Cardiac fibroblast (primary cell): ENCODE measurements at regions not wholly inside any gene's neighbourhood (a gene's known extent, or its start where the extent isn't known, plus 50 kb on each side); places are given as distances from the start of the nearest gene placed in this dataset.

Experiments
- DNase-seq, 2 donors: peaks; one replicate each; pipeline versions ENCODE4 v3.0.0 to v3.0.0-alpha.2; 2010; ENCODE audit warnings: low read depth in 2 of 2
- H3K4me3 ChIP-seq, 2 donors: replicated peaks in 1 of 2; 1 replicate in 1 of 2; 2 replicates in 1 of 2; pipeline ENCODE4 v1.5.1; 2011; ENCODE audit warnings: low read depth in 2 of 2, low read length in 2 of 2, mild to moderate bottlenecking in 2 of 2, moderate library complexity in 1 of 2
- TF ChIP-seq, protein P1 (sequence below): IDR thresholded peaks from one replicate; pipeline ENCODE4 v1.5.1; 2011; ENCODE audit warnings: low read depth, mild to moderate bottlenecking, low read length, inconsistent platforms

DNA sequence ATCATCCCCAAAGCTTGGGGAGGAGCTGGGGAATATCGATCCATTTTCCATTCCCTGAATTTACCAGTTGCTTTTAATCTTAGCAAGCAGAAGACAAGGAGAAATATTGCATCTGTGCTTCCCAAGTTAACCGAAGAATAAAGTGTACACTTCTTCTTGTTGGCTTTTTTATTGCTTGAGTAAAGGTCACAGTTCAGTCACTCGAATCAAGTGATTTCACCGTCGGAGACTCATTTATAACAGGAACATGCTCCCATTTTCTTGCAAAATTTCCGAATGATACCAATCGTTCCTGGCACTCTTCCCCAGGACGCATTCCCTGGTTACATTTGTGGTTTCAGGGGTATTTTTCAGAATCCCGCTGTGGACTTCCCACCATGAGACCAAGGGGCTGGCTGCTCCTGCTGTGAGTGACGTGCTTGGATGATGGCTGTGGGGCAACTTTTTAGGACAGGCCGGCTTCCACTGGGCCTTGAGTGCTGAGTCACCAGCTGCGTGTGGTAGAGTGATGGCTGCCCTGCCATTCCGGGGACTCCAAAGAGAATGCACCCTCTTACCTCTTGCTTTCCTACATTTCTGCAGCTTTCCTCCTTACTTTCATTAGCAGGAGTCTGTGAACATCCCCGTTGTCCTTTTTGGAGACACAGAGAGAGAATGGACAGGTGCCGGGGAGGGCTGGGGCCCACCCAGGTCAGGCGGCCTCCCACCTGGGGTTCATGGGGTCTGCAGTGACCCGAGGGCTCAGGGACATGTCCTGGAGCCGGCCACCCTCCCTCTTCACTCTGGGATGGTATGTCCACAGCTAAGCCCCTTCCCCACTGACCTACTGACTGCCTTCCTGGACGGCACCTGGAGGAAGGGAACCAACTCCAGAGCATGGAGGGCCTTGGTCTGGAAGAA, 60.7 kb upstream of the HDAC4 start:
- no peak for DNase-seq

DNA sequence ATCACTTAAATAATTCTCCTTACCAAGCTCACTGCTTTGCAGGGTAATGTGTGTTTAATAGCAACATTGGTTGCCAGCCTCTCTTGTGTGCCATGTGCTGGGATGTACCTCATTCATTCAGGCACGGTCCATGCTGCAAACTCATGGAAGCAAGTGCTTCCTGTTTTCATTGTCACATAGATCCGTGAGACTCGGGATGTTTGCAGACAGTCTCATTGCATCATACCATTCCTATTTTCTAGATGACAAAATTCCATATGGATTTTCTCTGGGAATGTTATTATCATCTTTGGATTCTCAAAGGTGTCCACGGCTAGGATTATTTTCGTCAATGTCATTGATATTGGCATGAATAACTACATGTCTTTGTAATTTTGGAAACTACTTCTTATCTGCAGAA, 60.0 kb upstream of the HDAC4 start:
- no peak for DNase-seq

More for the DNA sequence above, 60.7 kb upstream of the HDAC4 start:
- no peak overlapping the region for H3K4me3 ChIP-seq
- TF ChIP-seq, protein P1, sequence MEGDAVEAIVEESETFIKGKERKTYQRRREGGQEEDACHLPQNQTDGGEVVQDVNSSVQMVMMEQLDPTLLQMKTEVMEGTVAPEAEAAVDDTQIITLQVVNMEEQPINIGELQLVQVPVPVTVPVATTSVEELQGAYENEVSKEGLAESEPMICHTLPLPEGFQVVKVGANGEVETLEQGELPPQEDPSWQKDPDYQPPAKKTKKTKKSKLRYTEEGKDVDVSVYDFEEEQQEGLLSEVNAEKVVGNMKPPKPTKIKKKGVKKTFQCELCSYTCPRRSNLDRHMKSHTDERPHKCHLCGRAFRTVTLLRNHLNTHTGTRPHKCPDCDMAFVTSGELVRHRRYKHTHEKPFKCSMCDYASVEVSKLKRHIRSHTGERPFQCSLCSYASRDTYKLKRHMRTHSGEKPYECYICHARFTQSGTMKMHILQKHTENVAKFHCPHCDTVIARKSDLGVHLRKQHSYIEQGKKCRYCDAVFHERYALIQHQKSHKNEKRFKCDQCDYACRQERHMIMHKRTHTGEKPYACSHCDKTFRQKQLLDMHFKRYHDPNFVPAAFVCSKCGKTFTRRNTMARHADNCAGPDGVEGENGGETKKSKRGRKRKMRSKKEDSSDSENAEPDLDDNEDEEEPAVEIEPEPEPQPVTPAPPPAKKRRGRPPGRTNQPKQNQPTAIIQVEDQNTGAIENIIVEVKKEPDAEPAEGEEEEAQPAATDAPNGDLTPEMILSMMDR: no peak

DNA sequence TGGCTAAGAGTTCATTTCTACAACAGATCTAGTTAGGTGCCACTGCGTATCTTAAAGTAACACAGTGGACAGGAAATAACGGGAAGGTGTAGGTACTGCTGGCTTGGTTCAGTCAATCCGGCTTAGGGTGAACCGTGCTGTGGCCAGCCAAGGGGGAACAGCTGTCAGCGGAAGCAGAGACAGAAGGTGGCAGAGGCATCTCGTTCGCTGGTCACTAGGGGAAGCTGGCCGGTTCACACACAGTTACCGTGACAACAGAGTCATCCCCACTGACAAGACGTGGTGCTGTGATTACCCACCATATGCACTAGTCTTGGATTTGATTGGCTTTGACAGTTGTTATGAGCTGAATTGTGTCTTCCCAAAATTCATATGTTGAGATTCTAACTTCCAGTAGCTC, 58.8 kb upstream of the HDAC4 start:
- DNase-seq: no peak
- H3K4me3 ChIP-seq: no peak overlapping the region
- TF ChIP-seq, protein P1: no peak

More for the DNA sequence above, 60.0 kb upstream of the HDAC4 start:
- no peak overlapping the region for H3K4me3 ChIP-seq
- TF ChIP-seq, protein P1: no peak

DNA sequence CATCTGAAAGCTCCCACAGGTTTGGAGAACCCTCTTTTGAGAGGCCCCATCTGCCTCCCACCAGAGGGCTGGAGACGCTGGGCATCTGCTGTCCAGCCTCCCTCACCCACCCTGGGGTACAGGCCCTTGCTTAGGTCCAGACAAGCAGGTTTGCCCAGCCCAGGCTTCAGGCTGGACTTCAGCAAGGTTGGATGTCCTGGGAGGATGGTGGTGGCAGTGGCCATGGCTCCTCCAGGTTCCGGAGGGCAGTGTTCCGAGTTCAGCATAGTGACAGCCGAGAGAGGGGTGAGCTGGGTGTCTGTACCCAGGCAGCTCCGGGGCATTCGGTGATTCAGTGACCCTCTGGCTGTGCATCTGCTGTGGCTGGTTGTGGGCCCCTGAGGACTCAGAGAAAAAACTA, 58.2 kb upstream of the HDAC4 start:
- no peak overlapping the region for H3K4me3 ChIP-seq
- DNase-seq: no peak
- TF ChIP-seq, protein P1: no peak

DNA sequence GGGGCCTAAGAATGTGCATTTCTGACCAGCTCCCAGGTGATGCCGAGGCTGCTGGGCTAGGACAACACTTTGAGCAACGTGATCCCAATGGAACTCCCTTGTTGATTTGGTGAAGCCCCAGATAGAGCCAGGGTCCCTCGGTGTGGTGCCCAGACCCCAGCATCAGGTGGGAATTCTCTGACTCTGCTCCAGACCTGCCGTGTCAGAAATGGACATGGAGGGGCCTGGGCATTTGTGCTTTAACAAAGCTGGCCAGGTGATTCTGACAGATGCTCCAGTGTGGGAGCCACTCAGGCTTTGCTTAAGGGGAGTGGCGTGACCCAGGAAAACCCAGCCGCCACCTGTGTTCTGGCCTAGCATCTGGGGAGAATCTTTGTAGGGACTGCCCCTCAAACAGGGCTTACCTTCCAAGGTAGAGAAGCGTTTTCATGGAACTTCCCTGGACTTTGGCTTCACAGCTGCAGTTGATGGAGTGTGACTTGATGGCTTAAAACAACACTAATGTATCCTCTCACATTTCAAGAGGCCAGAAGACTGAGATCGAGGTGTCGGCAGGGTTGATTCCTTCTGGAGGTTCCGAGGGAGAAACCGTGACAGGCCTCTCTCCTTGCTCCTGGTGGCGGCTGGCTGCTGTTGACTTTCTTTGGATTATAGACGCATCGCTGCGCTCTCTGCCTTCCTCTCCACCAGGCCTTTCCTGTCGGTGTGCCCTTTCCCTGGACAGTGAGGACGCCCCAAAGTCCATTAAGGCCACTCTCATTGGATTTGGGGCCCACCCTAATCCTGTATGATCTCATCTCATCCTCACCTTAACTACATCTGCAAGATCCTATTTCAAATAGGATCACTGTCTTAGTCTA, 57.0 kb upstream of the HDAC4 start:
- DNase-seq: no peak
- no peak overlapping the region for H3K4me3 ChIP-seq
- TF ChIP-seq, protein P1: no peak

DNA sequence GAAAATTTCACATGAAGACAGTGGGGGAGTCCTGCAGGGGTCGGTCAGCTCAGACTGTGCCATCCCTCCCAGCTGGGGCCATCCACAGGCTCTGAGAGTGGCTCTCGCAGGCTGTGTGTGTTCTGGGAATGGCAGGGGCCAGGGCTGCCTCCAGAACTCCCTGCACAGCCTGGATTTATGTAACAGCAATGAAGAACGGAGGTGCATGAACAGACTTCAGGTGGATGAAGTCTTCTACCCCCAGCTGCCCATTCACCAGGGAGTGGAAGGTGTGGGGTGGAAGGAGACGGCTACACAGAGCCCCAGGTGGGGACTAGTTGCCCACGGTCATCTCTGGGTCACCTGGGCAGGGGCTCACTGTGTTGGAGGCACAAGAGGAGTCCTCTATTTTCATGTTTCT, 56.1 kb upstream of the HDAC4 start:
- TF ChIP-seq, protein P1: no peak
- H3K4me3 ChIP-seq: no peak overlapping the region
- no peak for DNase-seq
